HG03175 (cell line): ENCODE measurements at regions not wholly inside any gene's neighbourhood (a gene's known extent, or its start where the extent isn't known, plus 50 kb on each side); places are given as distances from the start of the nearest gene placed in this dataset.

Experiments used
- ATAC-seq: cut with Tn5 transposase; IDR thresholded peaks from one replicate; pipeline ENCODE4 v1.9.1; 2021; ENCODE audit warnings: mild to moderate bottlenecking, moderate library complexity; ENCODE audit not compliant: unreplicated experiment

- ATAC-seq = no peak
Measured at GRCh38 chr14:66143387-66144112, 342.6 kb upstream of the CCDC196 start.

GRCh38 chr14:66152302-66152701, 333.9 kb upstream of the CCDC196 start:
- no peak for ATAC-seq

- ATAC-seq = no peak
Measured at GRCh38 chr14:66152747-66153146, 333.4 kb upstream of the CCDC196 start.

GRCh38 chr14:66163023-66163422, 323.1 kb upstream of the CCDC196 start:
- ATAC-seq = no peak

GRCh38 chr14:66165337-66165736, 320.8 kb upstream of the CCDC196 start:
- ATAC-seq = no peak

- ATAC-seq = no peak
Measured at GRCh38 chr14:66174453-66174891, 311.7 kb upstream of the CCDC196 start.

GRCh38 chr14:66177935-66178334, 308.2 kb upstream of the CCDC196 start:
- ATAC-seq = no peak

GRCh38 chr14:66196670-66197069, 289.5 kb upstream of the CCDC196 start:
- no peak for ATAC-seq

GRCh38 chr14:66197276-66197675, 288.9 kb upstream of the CCDC196 start:
- ATAC-seq = no peak

- no peak for ATAC-seq
Measured at GRCh38 chr14:66206554-66206953, 279.6 kb upstream of the CCDC196 start.

- no peak for ATAC-seq
Measured at GRCh38 chr14:66216763-66217162, 269.4 kb upstream of the CCDC196 start.

- no peak for ATAC-seq
Measured at GRCh38 chr14:66219886-66220285, 266.3 kb upstream of the CCDC196 start.

GRCh38 chr14:66224492-66225178, 261.5 kb upstream of the CCDC196 start:
- ATAC-seq = no peak

GRCh38 chr14:66225337-66225736, 260.8 kb upstream of the CCDC196 start:
- ATAC-seq = no peak

GRCh38 chr14:66228267-66228970, 257.8 kb upstream of the CCDC196 start:
- ATAC-seq = no peak

GRCh38 chr14:66231820-66232219, 254.4 kb upstream of the CCDC196 start:
- ATAC-seq = no peak

- no peak for ATAC-seq
Measured at GRCh38 chr14:66233591-66233990, 252.6 kb upstream of the CCDC196 start.

GRCh38 chr14:66234411-66234810, 251.8 kb upstream of the CCDC196 start:
- ATAC-seq = no peak

- ATAC-seq = no peak
Measured at GRCh38 chr14:66237741-66238140, 248.4 kb upstream of the CCDC196 start.

- no peak for ATAC-seq
Measured at GRCh38 chr14:66238969-66239368, 247.2 kb upstream of the CCDC196 start.

GRCh38 chr14:66239589-66239988, 246.6 kb upstream of the CCDC196 start:
- no peak for ATAC-seq

- ATAC-seq = no peak
Measured at GRCh38 chr14:66240105-66240504, 246.1 kb upstream of the CCDC196 start.
